ENCODE measurements at regions not wholly inside any gene's neighbourhood (a gene's known extent, or its start where the extent isn't known, plus 50 kb on each side); places are given as distances from the start of the nearest gene placed in this dataset.

- TF ChIP-seq CTCF (IDR thresholded peaks at IDR 0.05; ENCODE audit: unreplicated experiment in 3 of 3), result no peak
- Mint-ChIP-seq H3K4me1 (peaks cover 20% of the 10 kb centered on the region), H3K9me3 (peaks cover 6% of the 10 kb centered on the region), H3K36me3 (ENCODE audit: low read depth) (no peaks in the 10 kb centered on the region), H3K4me3 (no peak overlapping the region), H3K27me3 (ENCODE audit: low read depth) (peaks cover 6% of the 10 kb centered on the region), H3K27ac (peak overlapping the region in 2 of 3 experiments; percentile 88 to 98)
Measured at GRCh38 chr20:19025430-19026120, 186.9 kb upstream of the SLC24A3 start.

- TF ChIP-seq CTCF (IDR thresholded peaks at IDR 0.05; ENCODE audit: unreplicated experiment in 3 of 3), result no peak
- H3K4me3 Mint-ChIP-seq, result no peak overlapping the region
- no peaks in the 10 kb centered on the region for H3K36me3 Mint-ChIP-seq (ENCODE audit: low read depth)
- peaks cover 6% of the 10 kb centered on the region for H3K27me3 Mint-ChIP-seq (ENCODE audit: low read depth)
- H3K4me1 Mint-ChIP-seq, result peaks cover 19% of the 10 kb centered on the region
- peaks cover 8% of the 10 kb centered on the region for H3K9me3 Mint-ChIP-seq
- H3K27ac Mint-ChIP-seq, result peak overlapping the region in 2 of 3 experiments; percentile 83 to 88
Measured at GRCh38 chr20:19026121-19026878, 186.1 kb upstream of the SLC24A3 start.

DNA sequence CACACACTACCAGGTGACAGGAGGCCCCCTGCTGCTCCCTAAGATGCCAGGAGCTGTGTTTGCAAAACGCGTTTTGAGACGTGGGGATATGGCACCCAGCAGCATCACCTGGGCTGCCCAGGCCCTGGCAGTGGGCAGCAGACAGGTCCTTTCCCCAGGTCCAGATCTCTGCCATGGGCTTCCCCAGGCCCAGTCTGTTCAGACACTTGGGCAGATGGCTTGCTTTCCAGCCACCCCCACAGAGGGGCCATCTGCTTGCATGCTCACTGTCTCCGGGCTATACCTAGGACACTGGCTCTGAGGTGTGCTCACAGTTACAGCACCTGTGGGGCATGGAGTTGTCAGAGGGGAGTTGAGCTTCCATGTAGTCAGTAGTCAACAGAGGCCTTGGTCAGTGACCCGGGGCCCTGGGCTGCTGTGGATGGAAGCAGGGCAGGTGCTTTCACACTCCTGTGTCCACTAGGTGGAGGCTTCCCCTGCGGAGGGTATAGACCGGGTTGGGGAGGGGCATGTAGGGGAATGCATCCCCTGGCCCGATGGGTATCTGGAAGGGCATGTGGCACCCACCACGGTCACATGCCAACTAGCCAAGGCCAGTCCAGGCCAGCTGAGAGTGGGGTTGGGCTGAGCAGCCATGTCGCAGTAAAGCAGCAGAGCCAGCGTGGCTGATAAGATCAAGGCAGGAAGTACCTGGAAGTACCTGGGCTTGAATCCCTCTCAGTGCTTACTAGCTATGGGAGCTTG is 185.4 kb upstream of the SLC24A3 start:
- Mint-ChIP-seq H3K4me1 (peaks cover 19% of the 10 kb centered on the region), H3K27me3 (ENCODE audit: low read depth) (peaks cover 6% of the 10 kb centered on the region), H3K4me3 (no peak overlapping the region), H3K36me3 (ENCODE audit: low read depth) (no peaks in the 10 kb centered on the region), H3K9me3 (peaks cover 8% of the 10 kb centered on the region), H3K27ac (no peak overlapping the region)
- TF ChIP-seq CTCF (IDR thresholded peaks at IDR 0.05; ENCODE audit: unreplicated experiment in 3 of 3), result no peak

GRCh38 chr20:19027971-19028370 is 184.5 kb upstream of the SLC24A3 start:
- Mint-ChIP-seq H3K27ac (no peak overlapping the region), H3K4me3 (no peak overlapping the region), H3K9me3 (peaks cover 8% of the 10 kb centered on the region), H3K4me1 (peaks cover 19% of the 10 kb centered on the region), H3K27me3 (ENCODE audit: low read depth) (peaks cover 10% of the 10 kb centered on the region), H3K36me3 (ENCODE audit: low read depth) (no peaks in the 10 kb centered on the region)
- TF ChIP-seq CTCF (IDR thresholded peaks at IDR 0.05; ENCODE audit: unreplicated experiment in 3 of 3), result no peak

DNA sequence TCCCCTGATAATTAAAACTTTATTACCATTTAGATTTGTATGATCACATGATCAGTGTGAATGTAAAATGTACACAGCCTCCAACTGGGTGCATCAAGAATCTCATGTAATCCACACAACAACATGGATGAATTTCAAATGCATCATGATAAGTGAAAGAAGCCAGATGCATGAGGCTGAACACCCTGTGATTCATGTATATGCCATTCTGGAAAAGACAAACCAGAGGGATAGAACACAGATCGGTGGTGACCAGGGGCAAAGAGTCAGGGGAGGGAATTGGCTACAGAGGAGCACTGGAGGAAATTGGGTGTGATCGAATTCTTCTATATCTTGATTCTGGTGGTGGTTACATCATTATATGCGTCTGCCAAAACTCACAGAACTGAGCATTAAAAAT is 170.7 kb upstream of the SLC24A3 start:
- H3K27me3 Mint-ChIP-seq (ENCODE audit: low read depth), result peaks cover 6% of the 10 kb centered on the region
- H3K4me1 Mint-ChIP-seq, result peaks cover 47% of the 10 kb centered on the region
- H3K36me3 Mint-ChIP-seq (ENCODE audit: low read depth), result no peaks in the 10 kb centered on the region
- peaks cover 4% of the 10 kb centered on the region for H3K9me3 Mint-ChIP-seq
- peak overlapping the region in 2 of 3 experiments; percentile 32 to 54 for H3K27ac Mint-ChIP-seq
- no peak overlapping the region for H3K4me3 Mint-ChIP-seq
- TF ChIP-seq CTCF (IDR thresholded peaks at IDR 0.05; ENCODE audit: unreplicated experiment in 3 of 3), result no peak
